Hypothalamus (tissue), 51 donors: ENCODE measurements at regions not wholly inside any gene's neighbourhood (a gene's known extent, or its start where the extent isn't known, plus 50 kb on each side); places are given as distances from the start of the nearest gene placed in this dataset.
"Not testable (repeated sequence)": the region's sequence is repeated elsewhere in the genome, so short reads cannot be mapped to it uniquely, and the experiment has no call there.

Source experiments
- DNase-seq, 51 donors: peaks; one replicate each; lab custom pipeline; 2025; lab: John Stamatoyannopoulos, UW

DNA sequence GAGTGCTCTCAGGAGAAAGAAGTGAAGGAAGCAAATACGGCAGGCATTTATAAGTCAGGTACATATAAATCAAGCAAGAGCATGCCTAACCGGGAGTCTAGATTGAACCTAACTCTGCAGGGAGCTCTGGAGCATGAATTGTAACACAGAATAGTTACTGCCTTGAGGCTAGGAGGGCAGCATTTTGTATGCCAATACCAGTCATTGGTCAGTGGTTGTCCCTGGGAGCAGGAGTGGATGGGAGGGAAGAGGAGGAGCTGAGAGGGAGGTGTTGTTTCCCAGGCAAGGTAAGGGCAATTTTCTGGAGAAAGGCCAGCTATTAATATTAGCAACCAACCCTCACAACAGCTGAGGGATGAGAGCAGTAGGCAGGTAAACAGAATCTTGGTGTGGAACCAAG, 224.7 kb upstream of the DCAF8L1 start:
- no peak for DNase-seq

DNA sequence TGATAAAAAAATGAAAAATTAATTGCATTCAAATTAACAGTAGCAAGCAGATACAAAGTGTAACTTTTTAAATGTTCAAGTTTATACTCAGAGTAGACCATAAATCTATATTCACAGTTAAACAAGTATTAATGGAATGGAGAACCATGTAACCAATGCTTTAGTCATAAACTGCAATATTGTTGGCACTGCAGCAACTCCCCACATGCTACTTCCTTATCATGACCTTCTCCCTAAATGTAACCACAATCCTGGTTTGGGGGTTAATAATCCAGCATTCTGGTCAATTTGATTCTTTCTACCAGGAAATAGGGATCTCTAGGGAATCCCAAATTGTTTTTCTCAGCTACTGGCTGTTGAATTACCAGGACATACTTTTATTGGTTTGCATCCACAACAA, 223.9 kb upstream of the DCAF8L1 start:
- no peak for DNase-seq

DNA sequence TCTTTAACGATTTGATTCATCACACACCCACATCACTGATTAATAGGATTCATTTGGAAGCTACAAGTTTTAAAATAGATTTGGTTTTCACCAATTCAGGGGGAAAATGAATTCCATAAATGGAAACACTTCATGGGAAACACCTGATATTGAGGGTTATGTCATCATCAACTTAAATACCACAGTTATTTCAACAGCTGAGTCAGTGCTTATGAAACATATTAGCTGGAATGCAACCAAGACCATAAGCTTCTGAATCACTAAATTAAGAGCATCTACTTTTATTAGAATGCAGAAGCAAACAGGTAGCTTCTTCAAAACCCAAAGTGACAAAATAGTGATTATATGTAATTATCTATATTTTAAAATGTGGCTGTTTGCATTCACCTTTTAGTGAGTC, 207.8 kb upstream of the DCAF8L1 start:
- no peak for DNase-seq

DNA sequence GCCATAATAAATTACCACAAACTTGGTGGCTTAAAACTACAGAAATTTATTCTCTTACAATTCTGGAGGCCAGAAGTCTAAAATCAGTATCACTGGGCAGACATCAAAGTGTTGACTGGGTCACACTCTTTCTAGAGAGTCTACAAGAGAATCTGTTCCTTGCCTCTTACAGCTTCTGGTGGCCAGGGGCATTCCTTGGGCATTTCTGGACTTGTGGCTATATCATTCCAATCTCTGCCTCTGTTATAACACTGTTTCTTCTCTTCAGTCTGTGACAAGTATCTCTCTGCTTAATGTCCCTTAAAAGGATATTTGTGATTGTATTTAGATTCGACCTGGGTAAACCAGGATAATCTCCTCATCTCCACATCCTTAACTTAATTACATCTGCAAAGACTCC, 207.3 kb upstream of the DCAF8L1 start:
- DNase-seq: no peak

DNA sequence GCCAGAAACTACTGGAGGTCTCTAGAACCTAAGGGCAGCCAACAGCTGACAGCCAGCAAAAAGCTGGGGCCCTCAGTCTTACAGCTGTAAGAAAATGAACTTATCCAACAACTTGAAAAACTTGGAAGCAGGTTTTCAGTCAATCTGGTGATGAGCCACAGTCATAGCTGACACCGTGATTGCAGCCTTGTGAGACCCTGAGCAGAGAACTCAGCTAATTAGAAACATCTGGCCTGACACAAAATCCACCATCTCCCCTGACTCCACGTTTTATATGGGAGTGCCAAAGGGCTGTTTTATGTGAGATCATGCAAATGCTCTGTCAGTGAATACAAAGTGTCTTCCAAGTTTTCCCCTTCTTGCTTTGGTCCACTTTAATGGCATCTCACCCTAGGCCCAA, 198.8 kb upstream of the DCAF8L1 start:
- DNase-seq: no peak

DNA sequence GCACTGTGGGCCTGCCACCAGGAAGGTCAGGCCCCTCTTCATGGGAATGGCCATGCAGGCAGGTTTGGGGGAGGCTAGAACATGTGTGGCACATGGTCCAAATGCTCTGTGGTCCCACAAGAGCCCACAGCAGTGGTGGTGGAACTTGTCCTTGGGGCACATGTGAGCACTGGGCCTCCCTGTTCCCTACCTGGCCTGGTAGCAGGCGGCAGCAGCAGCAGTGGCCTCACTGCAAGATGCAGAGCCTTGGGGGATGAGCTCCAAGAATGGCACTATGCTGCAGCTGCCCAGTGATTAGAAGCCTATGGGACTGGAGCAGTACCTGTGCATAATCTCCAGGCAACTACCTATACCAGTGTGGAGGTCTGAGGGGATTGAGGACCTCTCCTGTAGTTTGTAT, 197.0 kb upstream of the DCAF8L1 start:
- DNase-seq: no peak

DNA sequence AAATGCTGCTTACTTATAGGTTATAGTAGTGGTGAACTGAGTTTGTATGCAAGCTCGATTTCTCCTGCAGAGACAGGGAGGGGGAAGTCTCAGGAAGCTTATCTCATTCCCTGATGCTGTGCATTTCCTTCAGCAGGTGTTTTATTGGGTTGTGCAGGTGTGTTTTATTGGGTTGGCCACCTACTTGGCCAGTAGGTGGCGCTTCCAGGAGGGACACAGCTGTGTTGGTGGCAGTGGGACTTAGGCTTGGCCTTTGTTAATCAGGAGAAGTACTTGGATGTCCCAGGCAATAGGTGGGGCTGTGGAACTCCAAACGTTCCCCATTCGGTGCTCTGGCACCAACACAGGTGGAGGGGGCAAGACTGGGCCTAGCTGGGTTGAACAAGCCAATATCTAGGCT, 196.0 kb upstream of the DCAF8L1 start:
- no peak for DNase-seq

DNA sequence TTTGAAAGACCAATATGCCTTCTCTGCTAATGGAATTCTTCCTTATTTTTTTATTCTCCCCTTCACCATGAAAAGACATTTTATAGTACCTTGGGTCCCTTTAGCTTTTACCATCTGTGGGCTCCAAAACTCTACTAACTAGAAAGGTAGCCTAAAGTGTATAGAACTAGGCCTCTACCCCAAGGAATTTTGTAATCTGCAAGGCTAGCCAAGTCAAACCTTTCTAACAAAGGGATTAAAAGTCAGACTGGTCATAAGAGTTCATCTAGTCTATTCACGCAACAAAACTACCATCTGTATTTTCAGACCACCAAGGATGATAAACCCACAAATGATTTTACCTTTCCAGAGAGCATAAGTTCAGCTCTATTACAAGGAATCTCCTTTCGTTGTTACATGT, 189.5 kb upstream of the DCAF8L1 start:
- DNase-seq: no peak

DNA sequence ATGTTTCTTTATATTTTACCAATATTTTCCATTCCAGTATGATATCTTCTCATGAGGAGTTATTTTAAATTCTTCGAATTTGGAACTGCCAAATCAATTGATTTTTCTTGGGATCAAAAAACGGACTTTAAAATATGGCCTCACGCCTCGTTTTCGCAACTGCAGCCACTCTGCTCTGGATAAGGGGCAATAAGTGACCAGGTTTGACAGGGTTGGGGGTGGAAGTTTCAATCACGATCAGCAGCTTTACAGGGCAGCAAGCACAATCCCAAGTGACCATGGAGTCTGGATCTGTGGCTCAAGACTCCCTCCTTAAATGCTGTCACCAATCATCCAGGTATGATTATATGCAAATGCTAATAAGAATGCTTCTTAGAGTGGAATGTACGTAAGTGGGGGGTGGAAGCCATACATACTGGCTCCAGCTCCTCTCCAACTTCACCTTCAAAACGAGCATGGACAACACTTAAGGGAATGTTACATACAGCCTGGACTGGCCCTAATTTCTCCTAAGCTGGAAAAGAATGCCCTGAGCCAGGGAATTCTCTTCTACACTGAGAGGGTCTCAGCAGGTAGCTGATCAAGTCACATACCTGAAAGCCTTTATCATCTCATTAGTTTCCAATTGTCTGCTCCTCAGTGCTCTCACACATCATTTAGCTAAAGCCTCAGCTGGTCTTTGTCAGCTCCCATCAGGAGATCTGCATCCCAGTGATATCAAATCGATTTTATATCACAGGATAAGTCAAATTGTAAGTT, 176.9 kb upstream of the DCAF8L1 start:
- no peak for DNase-seq

DNA sequence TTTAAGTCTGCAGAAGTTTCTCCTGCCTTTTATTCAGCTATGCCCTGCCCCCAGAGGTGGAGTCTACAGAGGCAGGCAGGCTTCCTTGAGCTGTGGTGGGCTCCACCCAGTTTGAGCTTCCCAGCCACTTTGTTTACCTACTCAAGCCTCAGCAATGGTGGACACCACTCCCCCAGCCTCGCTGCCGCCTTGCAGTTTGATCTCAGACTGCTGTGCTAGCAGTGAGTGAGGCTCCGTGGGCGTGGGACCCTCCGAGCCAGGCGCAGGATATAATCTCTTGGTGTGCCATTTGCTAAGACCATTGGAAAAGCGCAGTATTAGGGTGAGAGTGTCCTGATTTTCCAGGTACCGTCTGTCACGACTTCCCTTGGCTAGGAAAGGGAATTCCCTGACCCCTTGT, 171.0 kb upstream of the DCAF8L1 start:
- not testable (repeated sequence) for DNase-seq

DNA sequence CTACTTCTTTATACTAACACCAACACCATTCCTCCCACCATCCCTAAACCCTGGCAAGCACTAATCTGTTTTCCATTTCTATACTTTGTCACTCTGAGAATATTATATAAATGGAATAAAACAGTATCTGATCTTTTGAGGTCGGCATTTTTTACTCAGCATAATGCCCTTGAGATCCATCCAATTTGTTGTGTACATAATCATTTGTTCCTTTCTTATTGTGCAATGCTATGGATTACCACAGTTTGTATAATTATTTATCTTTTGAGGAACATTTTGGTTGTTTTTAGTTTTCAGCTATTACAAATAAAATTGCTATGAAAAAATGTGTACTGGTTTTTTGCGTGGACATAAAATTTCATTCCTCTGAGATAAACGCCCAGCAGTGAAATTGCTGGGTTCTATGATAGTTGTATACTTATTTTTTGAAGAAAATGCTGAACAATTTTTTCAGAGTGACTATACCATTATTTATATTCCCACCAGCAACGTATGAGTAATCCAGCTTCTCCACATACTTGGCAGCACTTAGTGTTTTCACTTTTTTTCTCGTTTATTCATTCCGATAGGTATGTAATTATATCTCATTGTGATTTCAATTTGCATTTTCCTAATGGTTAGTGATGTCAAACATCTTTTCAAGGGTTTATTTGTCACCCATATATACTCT, 154.3 kb upstream of the DCAF8L1 start:
- no peak for DNase-seq

DNA sequence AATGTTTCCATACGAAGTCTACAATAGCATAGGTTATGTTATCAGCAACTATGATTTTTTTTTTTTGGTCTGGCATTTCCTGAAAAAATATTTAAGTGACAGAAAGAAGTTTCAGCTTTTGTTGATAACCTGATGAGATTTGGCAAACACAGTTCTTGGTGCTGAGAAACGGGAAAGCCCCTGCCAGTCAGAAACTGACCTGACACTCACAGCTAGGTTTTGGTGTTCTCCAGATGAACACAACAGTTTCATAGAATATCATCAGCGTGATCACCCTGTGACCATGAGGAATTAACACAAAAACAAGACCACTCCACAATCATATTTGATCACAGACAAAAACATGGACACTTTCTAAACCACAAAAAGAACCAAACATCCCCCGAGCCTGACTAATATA, 152.5 kb upstream of the DCAF8L1 start:
- no peak for DNase-seq

DNA sequence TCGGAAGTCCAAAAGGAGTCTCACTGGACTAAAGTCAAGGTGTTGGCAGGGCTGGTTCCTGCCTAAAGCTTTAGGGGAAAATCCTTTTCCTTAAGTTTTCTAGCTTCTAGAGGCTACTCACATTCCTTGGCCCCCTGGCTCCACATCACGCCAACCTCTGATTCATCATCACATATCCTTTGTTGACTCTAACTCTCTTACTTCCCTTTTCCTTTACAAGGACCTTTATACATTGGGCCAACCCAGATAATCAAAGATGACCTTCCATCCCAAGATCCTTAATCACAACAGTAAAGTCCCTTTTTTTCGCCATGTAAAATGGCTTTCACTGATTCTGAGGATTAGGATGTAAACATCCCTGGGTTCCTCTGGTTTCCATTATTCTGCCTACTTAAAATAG, 146.4 kb upstream of the DCAF8L1 start:
- DNase-seq: no peak

DNA sequence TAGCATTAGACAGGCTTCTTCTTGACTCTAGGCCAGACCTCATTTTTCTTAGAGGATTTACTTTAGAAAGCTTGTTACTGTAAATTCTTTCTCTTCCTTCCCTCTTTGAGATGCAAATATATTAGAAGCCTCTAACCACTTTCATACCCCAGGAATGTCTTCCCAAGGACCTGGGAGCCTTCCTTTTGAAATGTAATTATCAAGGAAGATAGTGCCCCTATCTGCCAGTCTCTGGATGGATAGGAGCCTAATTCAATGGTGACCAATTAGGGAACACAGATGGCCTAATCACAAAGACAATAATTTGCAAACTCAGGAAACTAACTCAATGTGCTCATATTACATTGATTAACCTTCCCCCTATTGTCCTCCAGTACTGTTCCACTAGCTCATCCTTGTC, 145.6 kb upstream of the DCAF8L1 start:
- DNase-seq: no peak

DNA sequence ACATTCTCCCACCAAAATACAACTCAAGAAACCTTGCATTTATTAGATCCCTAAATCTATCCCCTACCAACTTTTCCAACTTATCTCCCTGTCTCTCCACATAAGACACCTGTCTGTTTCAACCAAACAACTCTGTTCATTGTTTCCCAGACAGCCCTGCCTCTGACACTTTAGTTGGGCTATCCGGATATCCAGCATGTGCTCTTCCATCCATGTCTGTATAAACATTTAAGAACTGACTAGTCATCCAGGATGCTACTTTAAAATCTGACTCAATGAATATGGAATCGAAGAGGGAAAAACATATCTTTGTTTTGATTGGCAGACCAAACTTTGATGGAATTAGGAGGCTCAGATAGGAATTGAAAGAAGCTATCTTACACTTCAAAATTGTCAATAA, 143.2 kb upstream of the DCAF8L1 start:
- DNase-seq: no peak

DNA sequence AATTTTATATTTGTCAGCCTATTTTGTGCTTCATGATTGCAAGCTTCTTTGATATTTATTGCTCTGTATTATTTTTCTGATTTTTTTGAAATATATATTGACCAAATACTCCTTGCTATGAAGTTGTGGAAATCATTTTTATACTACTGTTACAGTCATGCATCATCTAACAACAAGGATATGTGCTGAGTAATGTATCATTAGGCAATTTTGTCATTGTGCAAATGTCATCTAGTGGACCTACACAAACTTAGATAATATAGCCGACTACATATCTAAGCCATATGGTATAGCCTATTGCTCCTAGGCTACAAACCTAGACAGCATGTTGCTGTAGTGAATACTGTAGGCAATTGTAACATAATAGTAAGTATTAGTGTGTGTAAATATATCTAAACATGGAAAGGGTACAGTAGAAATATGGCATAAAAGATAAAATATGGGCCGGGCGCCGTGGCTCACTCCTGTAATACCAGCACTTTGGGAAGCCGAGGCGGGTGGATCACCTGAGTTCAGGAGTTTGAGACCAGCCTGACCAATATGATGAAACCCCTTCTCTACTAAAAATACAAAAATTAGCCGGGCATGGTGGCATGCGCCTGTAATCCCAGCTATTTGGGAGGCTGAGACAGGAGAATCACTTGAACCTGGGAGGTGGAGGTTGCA, 139.5 kb upstream of the DCAF8L1 start:
- DNase-seq: peak in 1 of 51 donors; percentile 0

DNA sequence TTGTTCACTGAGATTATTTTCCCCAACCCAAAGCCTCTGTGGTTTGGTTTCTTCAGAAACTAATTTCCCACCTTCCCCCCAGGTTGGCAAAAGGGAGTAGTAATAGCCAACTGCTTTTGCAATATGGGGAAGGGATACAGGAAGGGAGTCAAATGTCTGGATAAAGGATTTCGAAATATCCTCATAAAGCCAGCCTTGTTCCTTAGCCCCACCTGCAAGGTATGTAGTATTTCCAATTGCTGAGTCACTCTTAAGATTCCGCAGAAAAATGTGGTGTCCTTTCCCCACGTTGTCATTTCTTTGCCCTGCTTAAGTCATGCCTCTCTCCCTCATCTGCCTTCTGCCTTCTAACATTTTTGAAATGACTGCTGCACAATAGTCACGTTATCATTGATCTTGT, 138.8 kb upstream of the DCAF8L1 start:
- DNase-seq: no peak

DNA sequence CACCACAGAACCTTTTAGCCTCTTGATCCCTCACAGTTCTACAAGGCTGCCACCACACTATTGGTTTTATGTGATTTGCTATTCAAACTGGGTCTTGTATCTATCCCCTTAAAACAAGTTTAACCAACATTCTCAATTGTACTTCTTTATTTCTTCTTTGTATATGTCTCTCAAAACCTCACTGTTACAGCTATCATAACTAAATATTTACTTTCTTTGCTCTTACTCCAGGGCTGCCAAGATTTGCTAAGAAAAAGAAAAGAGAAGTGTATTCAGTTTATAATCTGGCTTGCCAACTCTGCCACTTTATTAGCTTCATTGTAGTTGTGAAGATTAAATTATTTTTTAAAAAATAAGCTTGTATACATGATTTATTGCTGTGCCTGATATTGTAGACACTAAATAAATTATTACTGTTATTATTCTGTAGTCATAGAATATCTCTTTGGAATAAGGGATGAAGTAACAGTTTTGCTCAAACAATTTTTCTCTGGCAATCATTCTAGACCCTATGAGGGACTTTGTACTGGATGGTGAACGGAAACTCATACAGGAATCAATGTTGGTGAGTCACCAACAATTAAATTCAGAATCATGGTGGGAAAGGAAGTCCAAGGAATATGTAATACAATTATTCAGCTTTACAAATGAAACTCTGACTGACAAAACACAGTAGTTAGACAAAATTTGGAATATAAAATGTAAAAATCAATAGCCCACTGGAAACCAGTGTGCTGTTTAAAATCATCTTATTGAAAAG, 127.1 kb upstream of the DCAF8L1 start:
- DNase-seq: no peak

DNA sequence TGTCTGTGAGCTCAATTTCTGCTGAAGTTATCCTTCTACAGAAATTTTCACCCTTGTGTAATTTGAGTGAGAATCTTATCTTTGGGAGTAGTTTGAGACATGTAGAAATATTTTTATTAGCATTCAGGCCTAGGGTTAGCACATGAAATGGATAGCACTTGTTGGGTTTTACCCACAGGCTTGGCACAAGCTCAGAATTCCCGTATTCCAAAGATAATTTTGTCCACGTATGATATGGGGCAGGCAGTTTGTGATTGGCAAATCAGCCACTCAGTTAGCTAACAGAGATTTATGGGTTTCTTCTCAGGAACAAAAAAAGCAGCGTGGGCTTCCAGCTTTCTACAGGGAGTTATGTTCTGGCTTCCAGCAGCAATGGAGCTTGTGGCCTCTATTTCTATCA, 117.9 kb upstream of the DCAF8L1 start:
- DNase-seq: no peak

DNA sequence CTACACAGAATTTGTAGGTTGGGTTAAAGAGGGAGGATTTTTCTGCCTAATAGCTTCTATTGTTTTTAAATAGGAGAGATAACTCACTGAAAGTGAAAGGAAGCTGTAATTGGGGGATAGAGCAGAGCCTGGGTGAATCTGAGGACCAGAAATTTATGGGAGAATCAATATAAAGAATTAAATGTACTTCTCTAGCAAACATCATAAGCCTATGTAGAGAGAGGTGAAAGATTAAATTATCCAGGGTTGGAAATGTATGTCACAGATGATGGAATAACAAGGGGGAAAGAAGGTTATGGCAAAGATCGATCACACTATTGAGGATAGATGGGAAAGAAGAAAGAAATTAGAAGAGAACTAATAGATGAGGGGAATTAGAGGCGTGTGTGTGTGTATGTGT, 104.4 kb upstream of the DCAF8L1 start:
- no peak for DNase-seq

DNA sequence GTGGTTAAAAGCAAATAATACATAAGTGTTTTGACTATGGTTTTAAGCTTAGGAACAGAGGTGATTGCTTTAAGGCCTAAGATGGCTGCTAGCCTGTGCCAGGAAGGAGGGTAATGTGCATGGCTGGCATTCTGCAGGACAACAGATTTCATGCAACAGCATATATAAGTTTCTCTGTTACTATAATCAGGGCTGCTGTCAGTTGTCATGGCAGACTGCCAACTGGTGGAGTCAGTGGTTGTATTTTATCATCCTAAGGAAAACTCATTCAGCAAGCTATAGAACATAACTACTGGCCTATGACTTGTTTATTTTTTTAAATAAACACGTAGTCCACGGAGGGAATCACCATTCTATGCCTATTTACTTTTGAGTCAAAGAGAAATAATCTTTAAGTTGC, 77.7 kb upstream of the DCAF8L1 start:
- no peak for DNase-seq
